Nephron (organoid): ENCODE measurements at regions not wholly inside any gene's neighbourhood (a gene's known extent, or its start where the extent isn't known, plus 50 kb on each side); places are given as distances from the start of the nearest gene placed in this dataset.

Experiments used
- H3K27ac Mint-ChIP-seq, 3 experiments: 2 replicates each; pipeline ENCODE4 v1.8.0; 2020; ENCODE audit warnings: mixed read lengths in 3 of 3, mild to moderate bottlenecking in 2 of 3, moderate library complexity in 1 of 3
- H3K27me3 Mint-ChIP-seq: 2 replicates; pipeline ENCODE4 v1.8.0; 2021; ENCODE audit warnings: low read depth, mild to moderate bottlenecking, moderate library complexity, mixed read lengths
- H3K36me3 Mint-ChIP-seq: 2 replicates; pipeline ENCODE4 v1.8.0; 2020; ENCODE audit warnings: low read depth, mixed read lengths
- H3K4me1 Mint-ChIP-seq: 2 replicates; pipeline ENCODE4 v1.8.0; 2020; ENCODE audit warnings: mixed read lengths
- H3K4me3 Mint-ChIP-seq, 3 experiments: 2 replicates each; pipeline ENCODE4 v1.8.0; 2020; ENCODE audit warnings: mild to moderate bottlenecking in 3 of 3, mixed read lengths in 3 of 3, moderate library complexity in 2 of 3
- H3K9me3 Mint-ChIP-seq: 2 replicates; pipeline ENCODE4 v1.8.0; 2020; ENCODE audit warnings: mixed read lengths
- CTCF ChIP-seq, 3 experiments: fragments of 200-600 bp; sonication (generic); IDR thresholded peaks; one replicate each; pipeline ENCODE4 v1.5.0; 2021; ENCODE audit warnings: antibody characterized with exemption in 3 of 3; ENCODE audit not compliant: unreplicated experiment in 3 of 3

GRCh38 chr6:88558981-88559380, 392.8 kb upstream of the CNR1 start:
- no peaks in the 10 kb centered on the region for H3K9me3 Mint-ChIP-seq

GRCh38 chr6:88556663-88557062, 390.5 kb upstream of the CNR1 start:
- Mint-ChIP-seq H3K27ac (no peak overlapping the region), H3K27me3 (no peaks in the 10 kb centered on the region), H3K4me3 (no peak overlapping the region), H3K4me1 (no peaks in the 10 kb centered on the region), H3K36me3 (no peaks in the 10 kb centered on the region), H3K9me3 (no peaks in the 10 kb centered on the region)
- TF ChIP-seq CTCF (IDR thresholded peaks at IDR 0.05; ENCODE audit: unreplicated experiment in 3 of 3): no peak

More at GRCh38 chr6:88558981-88559380, 392.8 kb upstream of the CNR1 start:
- Mint-ChIP-seq H3K27me3 (no peaks in the 10 kb centered on the region), H3K27ac (no peak overlapping the region), H3K36me3 (no peaks in the 10 kb centered on the region), H3K4me3 (no peak overlapping the region), H3K4me1 (peaks cover 5% of the 10 kb centered on the region)
- no peak for TF ChIP-seq CTCF (IDR thresholded peaks at IDR 0.05; ENCODE audit: unreplicated experiment in 3 of 3)

- H3K36me3 Mint-ChIP-seq: no peaks in the 10 kb centered on the region
- H3K4me3 Mint-ChIP-seq: no peak overlapping the region
- no peaks in the 10 kb centered on the region for H3K27me3 Mint-ChIP-seq
- no peaks in the 10 kb centered on the region for H3K9me3 Mint-ChIP-seq
- TF ChIP-seq CTCF (IDR thresholded peaks at IDR 0.05; ENCODE audit: unreplicated experiment in 3 of 3): no peak
- no peaks in the 10 kb centered on the region for H3K4me1 Mint-ChIP-seq
- H3K27ac Mint-ChIP-seq: no peak overlapping the region
Observed at GRCh38 chr6:88548891-88549505, 382.9 kb upstream of the CNR1 start.

GRCh38 chr6:88547768-88548167, 381.6 kb upstream of the CNR1 start:
- Mint-ChIP-seq H3K27ac (no peak overlapping the region), H3K27me3 (no peaks in the 10 kb centered on the region), H3K36me3 (no peaks in the 10 kb centered on the region), H3K9me3 (no peaks in the 10 kb centered on the region), H3K4me1 (no peaks in the 10 kb centered on the region), H3K4me3 (no peak overlapping the region)
- TF ChIP-seq CTCF (IDR thresholded peaks at IDR 0.05; ENCODE audit: unreplicated experiment in 3 of 3): no peak

- Mint-ChIP-seq H3K4me3 (no peak overlapping the region), H3K36me3 (no peaks in the 10 kb centered on the region), H3K27ac (no peak overlapping the region), H3K27me3 (no peaks in the 10 kb centered on the region), H3K4me1 (no peaks in the 10 kb centered on the region), H3K9me3 (no peaks in the 10 kb centered on the region)
- TF ChIP-seq CTCF (IDR thresholded peaks at IDR 0.05; ENCODE audit: unreplicated experiment in 3 of 3): no peak
Observed at GRCh38 chr6:88545991-88546390, 379.8 kb upstream of the CNR1 start.

- Mint-ChIP-seq H3K4me1 (no peaks in the 10 kb centered on the region), H3K4me3 (no peak overlapping the region), H3K27ac (no peak overlapping the region), H3K36me3 (no peaks in the 10 kb centered on the region), H3K9me3 (no peaks in the 10 kb centered on the region), H3K27me3 (no peaks in the 10 kb centered on the region)
- no peak for TF ChIP-seq CTCF (IDR thresholded peaks at IDR 0.05; ENCODE audit: unreplicated experiment in 3 of 3)
Observed at GRCh38 chr6:88544986-88545612, 379.0 kb upstream of the CNR1 start.
